ENCODE measurements at regions not wholly inside any gene's neighbourhood (a gene's known extent, or its start where the extent isn't known, plus 50 kb on each side); places are given as distances from the start of the nearest gene placed in this dataset.

- Mint-ChIP-seq H3K4me3 (no peak overlapping the region), H3K36me3 (ENCODE audit: low read depth) (no peaks in the 10 kb centered on the region), H3K9me3 (no peaks in the 10 kb centered on the region; the same call in 2 of the 3 replicates), H3K4me1 (no peaks in the 10 kb centered on the region; the same call in 2 of the 3 replicates), H3K27me3 (ENCODE audit: insufficient read depth, low read depth, poor library complexity) (no peaks in the 10 kb centered on the region), H3K27ac (no peak overlapping the region)
- H4K20me1 ChIP-seq (replicated peaks; ENCODE audit: insufficient read depth) = no peaks in the 10 kb centered on the region
- H3F3A ChIP-seq (replicated peaks; ENCODE audit: low read depth) = no peaks in the 10 kb centered on the region
- no peaks in the 10 kb centered on the region for H3K79me2 ChIP-seq (replicated peaks; ENCODE audit: insufficient read depth)
- H3K9me2 ChIP-seq (ENCODE audit: insufficient read depth) = no peaks in the 10 kb centered on the region
- H3K36me3 ChIP-seq (ENCODE audit: insufficient read depth) = no peaks in the 10 kb centered on the region
- no peak for DNase-seq (ENCODE audit: low spot score)
- H2AFZ ChIP-seq = no peak overlapping the region
- H3K27ac ChIP-seq (ENCODE audit: low read depth) = no peak overlapping the region
- no peak overlapping the region for H3K4me3 ChIP-seq
- no peak overlapping the region for H3K4me2 ChIP-seq
- H3K4me1 ChIP-seq (ENCODE audit: insufficient read depth) = no peaks in the 10 kb centered on the region
- H3K27me3 ChIP-seq (ENCODE audit: insufficient read depth) = no peaks in the 10 kb centered on the region
- TF ChIP-seq EZH2phosphoT487 (IDR thresholded peaks at IDR 0.05; ENCODE audit: unreplicated experiment) (no peak), CTCF (conservative IDR thresholded peaks at IDR 0.05; ENCODE audit: low read depth in 2 of 2) (no peak), POLR2AphosphoS5 (IDR thresholded peaks at IDR 0.05; ENCODE audit: low read depth) (no peak), ZNF331 (CRISPR knock-in tag; IDR thresholded peaks at IDR 0.05; ENCODE audit: low read depth) (no peak), NANOG (IDR thresholded peaks at IDR 0.05; ENCODE audit: borderline replicate concordance) (no peak), ZNF114 (CRISPR knock-in tag; IDR thresholded peaks at IDR 0.05) (no peak), CREB1 (CRISPR knock-in tag; IDR thresholded peaks at IDR 0.05; ENCODE audit: low read depth) (no peak), REST (IDR thresholded peaks at IDR 0.05; ENCODE audit: unreplicated experiment) (no peak), EZH2 (IDR thresholded peaks at IDR 0.05; ENCODE audit: low read depth, unreplicated experiment) (no peak), STAT1 (IDR thresholded peaks at IDR 0.05; ENCODE audit: unreplicated experiment) (no peak)
- peak; percentile 29; the same call in 2 of the 3 replicates for ATAC-seq
Observed at GRCh38 chr14:51552768-51553404, 98.8 kb upstream of the FRMD6 start.
